22Rv1 (cell line): ENCODE measurements at regions not wholly inside any gene's neighbourhood (a gene's known extent, or its start where the extent isn't known, plus 50 kb on each side); places are given as distances from the start of the nearest gene placed in this dataset.
A peak's percentile ranks its signal among the peaks of the same experiment; 100 is the strongest.

Source experiments
- H3K27ac ChIP-seq: fragments of 450-650 bp; 2 replicates; pipeline ENCODE4 v1.5.1; 2017
- ZFX ChIP-seq: fragments of 450-650 bp; IDR thresholded peaks from 2 replicates; pipeline ENCODE4 v1.6.1; 2017; ENCODE audit warnings: antibody characterized with exemption, borderline replicate concordance
- TF ChIP-seq, protein P1 (sequence below): fragments of 450-650 bp; IDR thresholded peaks from 2 replicates; pipeline ENCODE4 v1.5.1; 2017; ENCODE audit warnings: mild to moderate bottlenecking

DNA sequence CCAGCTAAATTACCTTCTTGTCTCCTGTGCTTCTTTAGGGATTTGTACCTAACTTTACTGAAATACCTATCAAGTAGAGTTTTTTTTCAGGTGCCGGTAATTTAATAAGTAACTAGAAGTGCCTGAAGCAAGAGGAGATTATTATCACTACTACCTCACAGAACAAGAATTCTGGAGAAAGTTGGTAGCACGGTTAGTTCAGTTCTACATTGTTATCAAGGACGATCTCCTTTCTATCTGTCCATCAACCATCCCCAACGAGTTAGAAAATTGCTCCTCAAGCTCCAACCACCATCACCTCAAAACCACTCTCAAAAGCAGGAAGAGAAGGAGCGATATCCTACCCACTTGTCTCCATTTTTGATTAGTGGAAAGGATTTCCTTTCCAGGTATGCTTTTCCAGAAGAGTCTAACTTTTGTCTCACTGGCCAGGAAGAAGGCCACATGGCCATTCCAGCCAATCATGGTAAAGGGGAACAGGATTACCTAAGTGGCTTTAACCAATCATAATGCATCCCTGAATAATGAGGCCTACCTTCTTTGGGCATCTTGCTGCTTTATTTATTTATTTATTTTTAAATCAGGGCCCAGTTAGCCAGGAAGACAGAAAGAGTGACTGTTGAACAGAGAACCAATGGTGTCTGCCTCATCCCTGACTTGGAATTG, 265.2 kb downstream of the SNX13 start:
- H3K27ac ChIP-seq, result peak overlapping the region; percentile 70

DNA sequence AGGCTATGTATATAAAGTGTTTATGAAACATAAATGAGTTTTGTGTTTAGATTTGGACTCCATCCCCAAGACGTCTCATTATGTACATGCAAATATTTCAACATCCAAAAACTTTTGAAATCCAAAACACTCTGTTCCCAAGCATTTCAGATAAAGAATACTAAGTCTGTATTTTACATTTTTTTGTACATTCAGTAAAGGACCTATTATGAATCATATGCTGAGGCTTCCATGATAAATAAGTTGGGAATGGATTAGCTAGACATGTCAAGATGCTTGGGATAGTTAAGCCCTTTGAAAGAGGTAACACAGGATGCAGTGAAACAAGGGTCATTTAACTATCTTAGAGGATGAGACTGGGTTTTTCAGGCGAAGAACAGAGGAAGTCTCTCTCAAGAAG, 262.9 kb downstream of the SNX13 start:
- no peak overlapping the region for H3K27ac ChIP-seq
- TF ChIP-seq ZFX, result no peak
- TF ChIP-seq, protein P1, sequence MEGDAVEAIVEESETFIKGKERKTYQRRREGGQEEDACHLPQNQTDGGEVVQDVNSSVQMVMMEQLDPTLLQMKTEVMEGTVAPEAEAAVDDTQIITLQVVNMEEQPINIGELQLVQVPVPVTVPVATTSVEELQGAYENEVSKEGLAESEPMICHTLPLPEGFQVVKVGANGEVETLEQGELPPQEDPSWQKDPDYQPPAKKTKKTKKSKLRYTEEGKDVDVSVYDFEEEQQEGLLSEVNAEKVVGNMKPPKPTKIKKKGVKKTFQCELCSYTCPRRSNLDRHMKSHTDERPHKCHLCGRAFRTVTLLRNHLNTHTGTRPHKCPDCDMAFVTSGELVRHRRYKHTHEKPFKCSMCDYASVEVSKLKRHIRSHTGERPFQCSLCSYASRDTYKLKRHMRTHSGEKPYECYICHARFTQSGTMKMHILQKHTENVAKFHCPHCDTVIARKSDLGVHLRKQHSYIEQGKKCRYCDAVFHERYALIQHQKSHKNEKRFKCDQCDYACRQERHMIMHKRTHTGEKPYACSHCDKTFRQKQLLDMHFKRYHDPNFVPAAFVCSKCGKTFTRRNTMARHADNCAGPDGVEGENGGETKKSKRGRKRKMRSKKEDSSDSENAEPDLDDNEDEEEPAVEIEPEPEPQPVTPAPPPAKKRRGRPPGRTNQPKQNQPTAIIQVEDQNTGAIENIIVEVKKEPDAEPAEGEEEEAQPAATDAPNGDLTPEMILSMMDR, result no peak

More for the DNA sequence above, 265.2 kb downstream of the SNX13 start:
- TF ChIP-seq ZFX, result no peak
- TF ChIP-seq, protein P1, result no peak

DNA sequence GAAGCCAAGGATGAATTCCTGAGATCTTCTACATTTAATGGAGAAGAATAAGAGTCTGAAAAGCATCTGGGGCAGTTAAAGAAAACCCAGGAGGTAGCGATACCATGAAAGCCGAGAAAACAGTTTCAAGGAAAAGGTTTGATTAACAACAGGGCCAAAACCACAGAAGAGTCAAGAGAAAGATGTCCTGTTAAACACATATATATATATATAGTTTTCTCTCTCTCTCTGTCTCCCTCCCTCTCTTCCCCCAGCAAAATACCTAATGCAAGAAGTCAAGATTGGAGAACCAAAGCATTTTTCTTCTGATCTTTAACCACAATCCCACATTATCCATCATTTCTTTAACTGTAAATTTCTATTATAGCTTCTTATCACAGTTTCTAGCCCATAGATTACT, 261.4 kb downstream of the SNX13 start:
- H3K27ac ChIP-seq, result no peak overlapping the region
- TF ChIP-seq, protein P1, result no peak
- TF ChIP-seq ZFX, result no peak

DNA sequence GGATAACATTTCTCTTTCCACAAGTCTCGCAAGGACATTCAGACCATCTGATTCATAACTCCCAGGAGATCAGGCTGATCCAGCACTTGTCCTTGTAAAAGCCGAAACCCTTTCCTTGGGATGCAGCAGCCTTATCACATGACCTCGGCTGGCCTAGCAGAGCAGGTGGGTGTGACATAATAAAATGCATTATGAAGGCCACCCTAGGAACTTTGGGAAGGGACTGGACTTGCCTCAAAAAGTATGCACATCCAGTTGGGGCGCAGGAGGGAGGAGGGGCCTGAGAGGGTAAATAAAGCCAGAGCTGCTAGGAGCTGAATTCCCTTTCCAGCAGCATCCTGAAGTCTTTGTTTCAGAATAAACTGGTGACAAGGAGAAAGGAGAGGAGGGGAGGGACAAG, 260.8 kb downstream of the SNX13 start:
- H3K27ac ChIP-seq, result no peak overlapping the region
- TF ChIP-seq, protein P1, result no peak
- TF ChIP-seq ZFX, result no peak

DNA sequence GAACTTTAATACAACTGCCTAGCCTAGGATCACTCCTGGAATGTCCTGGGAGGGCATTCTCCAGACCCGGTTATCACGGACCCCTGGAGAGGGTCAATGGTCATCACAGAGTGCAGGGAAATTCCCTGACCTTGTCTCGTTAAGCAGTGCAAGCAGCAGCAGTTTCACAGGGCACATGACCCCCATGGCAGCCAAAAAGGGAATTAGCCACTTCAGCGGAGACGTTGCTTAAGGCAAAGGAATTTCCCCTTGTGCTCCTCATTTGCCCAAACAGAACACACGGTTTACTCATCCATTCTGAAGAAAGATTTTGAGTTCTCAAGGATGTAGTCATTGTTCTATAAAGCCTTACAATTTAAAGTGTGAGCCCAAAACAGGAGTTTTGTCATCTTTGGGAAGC, 260.3 kb downstream of the SNX13 start:
- TF ChIP-seq ZFX, result no peak
- TF ChIP-seq, protein P1, result no peak
- no peak overlapping the region for H3K27ac ChIP-seq

DNA sequence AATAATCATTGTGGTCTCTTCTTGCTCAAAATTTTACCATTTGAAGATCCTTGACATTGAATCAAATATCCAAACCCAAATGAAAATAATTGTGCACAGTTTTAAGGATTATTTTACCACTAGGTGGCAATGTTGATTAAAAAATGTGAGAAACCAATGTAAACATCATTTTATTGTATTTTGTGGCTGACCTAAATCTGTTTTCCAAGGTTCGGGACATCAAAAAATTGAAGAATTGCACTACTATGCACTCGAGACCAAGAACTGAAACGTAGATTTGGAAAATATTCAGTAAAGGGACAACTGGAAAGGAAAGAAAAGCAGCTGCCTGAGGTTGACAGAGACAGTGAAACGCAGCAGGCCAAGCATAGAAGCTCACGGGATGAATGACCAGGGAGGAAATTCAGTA, 259.3 kb downstream of the SNX13 start:
- TF ChIP-seq, protein P1, result peak; percentile 76
- no peak for TF ChIP-seq ZFX
- no peak overlapping the region for H3K27ac ChIP-seq

DNA sequence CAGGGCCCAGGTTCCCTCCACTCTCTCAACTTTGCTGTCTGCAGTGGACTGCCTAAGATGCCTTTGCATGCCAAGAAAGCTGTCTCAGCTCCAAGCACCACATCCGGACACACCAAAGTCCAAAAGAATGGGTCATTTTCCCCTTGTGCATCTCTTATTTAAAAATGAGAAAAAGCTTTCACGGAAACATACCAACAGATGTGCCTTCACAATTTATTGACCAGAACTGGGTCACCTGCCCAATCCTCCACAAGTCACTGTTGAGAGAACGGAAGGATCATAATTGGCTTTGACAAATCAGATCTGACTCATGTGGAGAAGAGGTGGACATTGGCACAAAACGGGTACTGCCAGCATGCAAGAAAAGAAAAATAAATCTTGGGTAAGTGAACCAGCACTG, 258.3 kb downstream of the SNX13 start:
- TF ChIP-seq, protein P1, result no peak
- no peak for TF ChIP-seq ZFX
- H3K27ac ChIP-seq, result no peak overlapping the region
